ENCODE measurements at regions not wholly inside any gene's neighbourhood (a gene's known extent, or its start where the extent isn't known, plus 50 kb on each side); places are given as distances from the start of the nearest gene placed in this dataset.

GRCh38 chr14:78074561-78074960 is 95.6 kb upstream of the NRXN3 start:
- TF ChIP-seq JUND (IDR thresholded peaks at IDR 0.05) (no peak), FOXA1 (IDR thresholded peaks at IDR 0.05) (no peak), MAX (IDR thresholded peaks at IDR 0.05) (no peak), EGR1 (IDR thresholded peaks at IDR 0.05; ENCODE audit: low read depth in 2 of 2) (no peak), SP1 (IDR thresholded peaks at IDR 0.05) (no peak), TAF1 (conservative IDR thresholded peaks at IDR 0.05) (no peak)
- TF ChIP-seq, protein P1, sequence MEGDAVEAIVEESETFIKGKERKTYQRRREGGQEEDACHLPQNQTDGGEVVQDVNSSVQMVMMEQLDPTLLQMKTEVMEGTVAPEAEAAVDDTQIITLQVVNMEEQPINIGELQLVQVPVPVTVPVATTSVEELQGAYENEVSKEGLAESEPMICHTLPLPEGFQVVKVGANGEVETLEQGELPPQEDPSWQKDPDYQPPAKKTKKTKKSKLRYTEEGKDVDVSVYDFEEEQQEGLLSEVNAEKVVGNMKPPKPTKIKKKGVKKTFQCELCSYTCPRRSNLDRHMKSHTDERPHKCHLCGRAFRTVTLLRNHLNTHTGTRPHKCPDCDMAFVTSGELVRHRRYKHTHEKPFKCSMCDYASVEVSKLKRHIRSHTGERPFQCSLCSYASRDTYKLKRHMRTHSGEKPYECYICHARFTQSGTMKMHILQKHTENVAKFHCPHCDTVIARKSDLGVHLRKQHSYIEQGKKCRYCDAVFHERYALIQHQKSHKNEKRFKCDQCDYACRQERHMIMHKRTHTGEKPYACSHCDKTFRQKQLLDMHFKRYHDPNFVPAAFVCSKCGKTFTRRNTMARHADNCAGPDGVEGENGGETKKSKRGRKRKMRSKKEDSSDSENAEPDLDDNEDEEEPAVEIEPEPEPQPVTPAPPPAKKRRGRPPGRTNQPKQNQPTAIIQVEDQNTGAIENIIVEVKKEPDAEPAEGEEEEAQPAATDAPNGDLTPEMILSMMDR (IDR thresholded peaks at IDR 0.05; ENCODE audit: low read depth, low read length, missing input control), result no peak
